ENCODE measurements at regions not wholly inside any gene's neighbourhood (a gene's known extent, or its start where the extent isn't known, plus 50 kb on each side); places are given as distances from the start of the nearest gene placed in this dataset.
"Not testable (repeated sequence)": the region's sequence is repeated elsewhere in the genome, so short reads cannot be mapped to it uniquely, and the experiment has no call there.

DNA sequence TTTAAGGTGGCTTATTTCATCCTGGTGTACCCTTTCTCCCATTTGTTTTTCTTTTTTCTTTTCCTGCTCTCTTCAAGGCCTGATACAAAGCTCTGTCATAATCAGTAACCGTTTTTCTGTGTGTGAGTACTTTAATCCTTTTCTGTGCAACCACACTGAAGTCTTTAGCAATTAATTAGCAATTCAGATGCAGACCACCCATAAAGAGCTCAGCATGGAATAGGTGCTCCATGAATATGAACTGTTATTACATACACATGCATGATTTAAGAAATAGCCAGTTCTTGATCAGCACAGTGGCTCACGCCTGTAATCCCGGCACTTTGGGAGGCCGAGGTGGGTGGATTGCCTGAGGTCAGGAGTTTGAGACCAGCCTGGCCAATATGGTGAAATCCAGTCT is 1386.6 kb downstream of the AACS start:
- no peak for DNase-seq (ENCODE audit: low spot score)

DNA sequence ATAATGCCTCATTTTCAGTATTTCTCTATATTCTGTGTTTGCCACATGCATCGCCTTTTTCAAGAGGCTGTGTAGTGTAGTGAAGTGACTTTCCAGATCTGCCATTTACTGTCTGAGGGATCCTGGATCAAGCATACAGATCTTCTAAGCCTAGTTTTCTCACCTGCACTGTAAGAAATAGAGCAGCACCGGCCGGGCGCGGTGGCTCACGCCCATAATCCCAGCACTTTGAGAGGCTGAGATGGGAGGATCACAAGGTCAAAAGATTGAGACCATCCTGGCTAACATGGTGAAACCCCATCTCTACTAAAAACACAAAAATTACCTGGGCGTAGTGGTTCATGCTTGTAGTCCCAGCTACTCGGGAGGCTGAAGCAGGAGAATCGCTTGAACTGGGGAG is 1387.5 kb downstream of the AACS start:
- not testable (repeated sequence) for DNase-seq (ENCODE audit: low spot score)

DNA sequence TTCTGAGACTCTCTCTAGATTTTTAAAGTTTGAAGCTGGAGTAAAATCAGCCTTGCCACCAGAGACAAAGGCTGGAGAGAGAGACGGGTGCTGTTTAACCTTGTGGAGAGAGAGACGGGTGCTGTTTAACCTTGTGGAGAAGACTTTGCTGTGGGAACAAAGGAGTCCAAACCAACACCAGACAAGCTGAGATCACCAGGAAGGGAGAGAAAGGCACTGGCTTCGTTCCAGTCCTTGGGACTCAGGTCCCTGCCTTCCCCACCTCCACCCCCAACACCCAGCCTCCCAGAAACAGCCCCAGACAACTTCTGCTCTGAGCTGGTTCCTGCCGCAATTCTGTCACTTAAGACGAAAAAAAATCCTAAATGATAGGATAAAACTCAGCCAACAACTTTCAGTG is 1389.3 kb downstream of the AACS start:
- no peak for DNase-seq (ENCODE audit: low spot score)

DNA sequence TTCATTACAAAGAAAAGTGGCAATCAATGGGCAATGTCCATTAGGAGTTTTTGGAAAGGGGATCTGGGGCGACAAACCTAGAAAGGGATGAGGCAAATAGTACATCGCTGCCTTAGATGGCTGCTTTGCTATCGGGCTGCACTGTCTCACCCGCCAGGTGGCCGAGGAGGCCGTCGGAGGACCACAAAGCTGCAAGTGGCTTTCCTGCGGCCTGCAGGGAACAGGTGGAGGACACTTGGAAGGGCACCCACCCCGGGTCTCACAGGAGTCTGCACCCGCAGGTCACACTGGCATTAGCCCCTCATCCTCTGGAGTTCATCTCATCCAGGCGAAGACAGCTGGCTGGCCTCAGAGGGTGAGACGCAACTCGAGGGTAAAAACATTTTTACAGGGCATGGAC is 1392.5 kb downstream of the AACS start:
- DNase-seq (ENCODE audit: low spot score): no peak

DNA sequence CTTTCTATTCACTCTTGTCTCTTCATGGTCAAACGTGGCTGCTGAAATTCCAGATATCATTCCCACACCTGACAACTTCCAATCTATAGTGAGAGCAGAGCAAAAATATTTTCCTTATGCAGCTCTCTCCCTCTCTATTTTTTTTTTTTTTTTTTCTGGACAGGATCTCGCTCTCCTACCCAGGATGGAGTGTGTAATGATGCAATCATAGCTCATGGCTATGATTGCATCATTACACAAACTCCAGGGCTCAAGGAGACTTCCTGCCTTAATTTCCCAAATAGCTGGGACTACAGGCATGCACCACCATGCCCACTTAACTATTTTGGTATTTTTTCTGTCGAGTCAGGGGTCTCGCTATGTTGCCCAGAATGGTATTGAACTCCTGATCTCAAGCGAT is 1398.9 kb downstream of the AACS start:
- no peak for DNase-seq (ENCODE audit: low spot score)

DNA sequence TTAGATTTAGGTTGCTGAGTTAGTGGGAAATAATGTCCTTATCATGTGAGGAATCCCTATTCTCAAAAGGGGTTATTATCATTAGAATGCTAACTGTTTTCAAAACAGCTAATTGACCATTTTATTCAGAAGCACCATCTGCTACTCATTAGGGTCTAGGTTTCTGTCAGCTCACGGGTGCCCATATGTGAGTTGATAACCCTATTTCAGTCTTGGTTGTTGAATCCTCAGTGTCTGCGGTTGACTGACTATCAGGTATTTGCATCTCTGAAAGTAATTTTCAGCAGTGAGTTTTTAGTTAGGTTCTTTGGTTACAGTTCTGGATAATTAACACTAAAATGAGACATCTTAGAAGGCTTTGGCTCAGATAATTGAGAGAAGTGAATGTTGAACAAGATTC is 1404.0 kb downstream of the AACS start:
- no peak for DNase-seq (ENCODE audit: low spot score)

DNA sequence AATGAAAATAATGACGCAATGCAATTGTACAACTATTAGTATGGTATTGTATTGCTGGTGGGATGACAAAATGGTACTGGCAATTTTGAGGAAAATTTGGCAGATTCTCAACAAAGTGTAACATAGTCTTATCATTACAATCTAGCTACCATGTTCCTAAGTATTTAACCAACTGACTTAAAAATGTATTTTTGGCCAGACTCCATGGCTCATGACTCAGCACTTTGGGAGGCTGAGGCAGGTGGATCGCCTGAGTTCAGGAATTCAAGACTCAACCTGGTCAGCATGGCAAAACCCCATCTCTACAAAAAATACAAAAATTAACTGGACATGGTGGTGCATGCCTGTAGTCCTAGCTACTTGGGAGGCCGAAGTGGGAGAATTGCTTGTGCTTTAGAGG is 1409.5 kb downstream of the AACS start:
- no peak for DNase-seq (ENCODE audit: low spot score)

DNA sequence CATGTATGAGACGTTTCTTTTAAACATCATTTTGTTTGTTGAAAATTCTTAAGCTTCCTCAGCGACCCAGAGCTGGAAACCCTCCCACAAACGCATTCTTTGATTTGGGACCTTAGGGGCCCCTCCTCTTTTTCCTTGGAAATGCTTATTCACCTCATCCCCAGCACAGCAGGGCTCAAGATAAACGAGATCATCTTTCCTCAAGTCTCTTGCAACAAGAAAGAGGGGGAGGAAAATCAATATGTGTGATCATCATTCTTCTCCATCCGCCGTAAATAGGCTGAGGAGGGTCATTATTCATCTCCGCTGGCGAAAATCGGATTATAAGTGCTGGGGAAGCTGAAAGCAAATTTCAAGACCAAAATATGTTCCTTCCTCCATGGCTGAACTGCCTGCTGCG is 1415.2 kb downstream of the AACS start:
- DNase-seq (ENCODE audit: low spot score): no peak

DNA sequence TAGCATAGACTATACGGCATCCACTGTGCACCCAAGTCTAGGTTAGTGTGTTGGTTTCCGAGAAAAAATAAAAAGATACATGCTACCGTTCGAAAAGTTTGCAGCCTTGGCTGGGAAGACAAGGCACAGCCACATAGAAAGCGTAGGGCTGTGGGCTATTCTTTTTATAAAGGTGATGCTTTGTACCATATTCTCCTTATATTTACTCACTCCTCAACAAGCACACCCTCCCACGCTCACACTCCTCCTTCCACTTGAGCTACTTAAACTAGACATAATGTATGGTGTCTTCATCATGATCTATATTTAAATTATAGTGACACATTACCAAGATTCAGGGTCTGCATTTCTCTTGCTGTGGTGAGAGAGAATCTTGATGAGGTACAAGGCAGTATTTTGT is 1416.5 kb downstream of the AACS start:
- no peak for DNase-seq (ENCODE audit: low spot score)

DNA sequence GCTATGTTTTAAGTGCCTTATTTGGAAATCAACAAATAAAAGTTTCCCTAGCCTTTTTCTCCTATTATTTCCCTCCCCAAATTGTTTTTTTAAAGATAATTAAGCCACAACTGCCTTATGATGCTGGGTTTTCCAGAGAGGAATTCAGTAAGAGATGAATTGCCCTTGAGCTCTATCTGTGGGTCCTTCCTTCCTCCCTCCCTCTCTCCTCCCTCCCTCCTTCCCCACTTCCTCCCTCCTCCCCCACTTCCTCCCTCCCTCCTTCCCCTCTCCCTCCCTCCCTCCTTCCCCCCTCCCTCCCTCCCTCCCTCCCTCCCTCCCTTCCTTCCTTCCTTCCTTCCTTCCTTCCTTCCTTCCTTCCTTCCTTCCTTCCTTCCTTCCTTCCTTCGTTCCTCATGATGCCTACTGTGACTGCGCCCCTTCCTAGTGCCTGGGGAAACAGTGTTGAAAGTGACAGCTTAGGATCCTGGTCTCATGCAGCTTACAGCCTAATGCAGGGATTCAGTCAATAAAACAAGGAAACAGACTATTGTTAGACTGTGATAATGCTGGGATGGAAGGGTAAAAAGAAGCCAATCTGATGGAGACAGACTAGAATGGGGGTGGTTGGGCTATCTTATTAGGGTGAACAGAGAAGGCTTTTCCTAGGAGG is 1417.1 kb downstream of the AACS start:
- no peak for DNase-seq (ENCODE audit: low spot score)

DNA sequence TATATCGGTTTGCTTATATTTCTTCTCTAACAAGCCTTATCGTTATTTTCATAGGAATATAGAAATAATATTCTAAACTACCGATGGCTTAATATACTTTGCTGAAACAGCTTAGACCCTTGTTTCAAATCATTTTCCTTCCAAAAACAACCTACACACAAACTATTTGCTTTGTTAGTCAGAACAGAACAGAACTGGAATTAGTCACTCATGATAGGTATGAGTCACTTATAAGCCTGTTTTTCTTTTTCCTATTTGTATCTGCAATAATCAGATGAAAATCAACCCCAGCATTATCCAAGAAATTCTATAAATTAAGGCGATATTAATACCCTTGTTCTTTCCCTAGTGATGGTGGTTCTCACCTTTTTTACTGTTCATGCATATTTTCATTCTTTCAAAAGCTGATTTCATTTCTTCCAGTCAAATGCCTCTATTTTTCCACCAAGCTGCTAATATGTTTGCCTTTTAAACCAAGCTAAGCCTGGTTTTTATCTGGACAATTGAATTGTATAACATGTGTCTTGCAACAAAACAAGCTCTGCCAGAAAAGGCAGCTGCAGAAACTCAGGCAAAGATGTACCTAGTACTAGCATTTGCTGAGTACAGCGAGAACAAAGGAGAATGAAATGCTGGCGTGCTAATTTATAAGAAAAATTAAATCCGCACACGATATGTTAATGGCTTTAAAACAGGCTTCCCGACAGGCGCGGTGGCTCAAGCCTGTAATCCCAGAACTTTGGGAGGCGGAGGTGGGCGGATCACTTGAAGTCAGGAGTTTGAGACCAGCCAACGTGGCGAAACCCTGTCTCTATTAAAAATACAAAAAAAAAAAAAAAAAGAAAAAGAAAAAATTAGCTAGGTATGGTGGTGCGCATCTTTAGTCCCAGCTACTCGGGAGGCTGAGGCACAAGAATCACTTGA is 1418.2 kb downstream of the AACS start:
- DNase-seq (ENCODE audit: low spot score): no peak

DNA sequence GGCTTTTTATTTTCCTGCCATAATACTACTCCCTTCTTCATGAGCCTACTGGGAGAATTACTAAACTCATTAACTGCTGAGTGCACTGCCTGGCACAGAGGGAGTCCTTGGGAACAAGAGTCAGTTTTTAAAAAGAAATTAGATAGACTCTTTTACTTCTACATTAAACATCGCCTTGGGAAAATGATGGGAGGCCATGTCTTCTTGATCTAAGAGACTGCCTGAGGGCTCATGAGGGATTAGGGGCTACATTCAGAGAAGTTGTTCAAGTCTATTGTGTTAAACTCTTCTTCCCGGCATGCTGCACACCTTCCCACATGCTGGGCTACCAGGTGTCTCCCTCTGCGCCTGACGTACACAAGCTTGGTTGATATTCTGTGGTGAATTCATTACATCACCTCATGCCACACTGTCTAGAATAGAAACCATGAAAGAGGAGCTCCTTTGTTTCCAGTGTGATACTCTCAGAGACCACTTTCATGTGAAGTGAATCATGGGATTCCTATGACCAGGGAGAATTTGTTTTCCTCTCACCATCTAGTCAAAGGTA is 1422.3 kb downstream of the AACS start:
- no peak for DNase-seq (ENCODE audit: low spot score)

DNA sequence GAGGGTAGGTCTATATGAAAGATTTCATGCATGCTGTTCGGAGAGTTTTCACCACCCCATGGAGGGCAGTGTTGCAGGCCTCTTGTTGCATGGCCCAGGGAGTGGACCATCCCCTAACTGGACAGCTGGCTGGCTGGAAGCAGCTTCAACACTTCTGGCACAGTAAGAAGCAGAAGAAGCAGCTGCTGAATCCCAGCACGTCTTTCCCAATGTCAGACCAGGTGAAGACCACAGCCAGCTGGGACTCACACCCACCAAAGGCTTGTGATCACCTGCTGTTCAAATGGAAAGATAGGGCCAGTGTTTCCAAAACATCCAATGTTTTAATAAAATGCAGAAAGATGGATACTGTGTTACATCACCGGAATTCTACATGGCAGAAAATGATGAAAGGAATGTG is 1423.6 kb downstream of the AACS start:
- no peak for DNase-seq (ENCODE audit: low spot score)

DNA sequence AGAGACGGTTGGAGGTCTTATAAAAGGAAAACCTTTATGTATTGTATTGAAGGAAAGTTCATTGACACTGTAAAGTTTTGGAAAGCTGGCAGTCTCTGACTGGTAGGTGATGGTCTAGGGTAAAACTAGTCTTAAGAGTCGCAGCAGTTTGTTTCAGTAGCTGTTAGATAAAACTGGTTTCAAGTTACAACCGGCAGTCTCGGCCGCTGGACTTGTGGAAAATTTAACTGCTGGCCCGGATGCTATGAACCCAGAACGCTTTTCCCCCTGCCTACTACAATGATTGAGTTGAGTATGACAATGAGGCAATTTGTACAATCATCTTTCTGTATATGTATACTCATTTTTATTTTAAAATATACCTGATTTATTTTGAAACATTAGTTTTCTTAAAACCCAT is 1426.9 kb downstream of the AACS start:
- no peak for DNase-seq (ENCODE audit: low spot score)

DNA sequence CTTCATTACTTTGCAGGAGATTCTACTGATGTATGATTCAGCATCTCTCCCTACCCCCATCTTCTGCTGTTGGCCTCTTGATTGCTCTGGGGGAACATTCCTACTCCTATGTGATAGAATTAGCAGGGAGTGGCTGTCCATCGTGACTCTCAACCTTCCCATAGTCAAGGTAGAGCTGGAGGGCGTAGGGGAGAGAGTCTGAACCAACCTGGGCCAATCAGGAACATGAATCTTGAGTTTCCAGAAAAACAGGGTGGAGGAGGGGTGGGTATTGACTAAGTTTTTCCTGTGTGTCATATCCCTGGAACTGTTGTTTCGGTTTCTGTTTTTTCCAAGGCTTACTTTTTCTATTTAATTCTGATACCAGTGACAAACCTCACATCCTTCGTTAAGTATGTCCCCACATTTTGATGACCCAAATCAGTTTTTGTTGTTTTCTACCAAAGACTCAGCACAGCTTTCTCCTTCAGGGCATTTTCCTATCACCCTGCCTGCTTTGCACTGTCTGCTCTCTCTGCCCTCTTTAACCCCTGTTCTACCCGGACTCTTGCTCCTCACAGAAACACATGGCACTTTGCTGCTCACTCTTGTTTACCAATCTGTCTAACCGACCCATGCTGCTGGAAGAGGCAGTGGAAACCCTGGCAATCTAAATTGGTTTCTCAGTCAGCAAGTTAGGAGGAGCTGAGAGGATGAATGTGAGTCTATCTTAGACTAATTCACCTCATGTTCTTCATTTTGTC is 1428.3 kb downstream of the AACS start:
- DNase-seq (ENCODE audit: low spot score): no peak

DNA sequence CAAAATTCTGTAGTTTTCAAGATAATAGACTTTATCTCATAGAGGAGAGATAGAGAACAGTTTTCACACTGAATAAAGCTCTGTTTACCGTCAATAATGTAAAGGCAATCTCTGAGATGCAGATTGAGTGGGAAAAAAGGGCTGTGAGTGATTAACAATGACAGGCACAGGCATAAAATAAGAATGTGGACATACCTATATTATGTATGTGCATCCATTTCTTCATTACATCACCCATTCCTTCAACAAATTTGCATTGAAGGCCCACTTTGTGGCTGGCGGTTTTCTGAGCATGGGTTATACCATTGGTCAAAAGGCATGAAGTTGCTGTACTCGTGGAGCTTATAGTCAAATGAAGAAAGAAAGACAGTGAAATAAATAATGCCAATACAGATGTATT is 1431.0 kb downstream of the AACS start:
- no peak for DNase-seq (ENCODE audit: low spot score)

DNA sequence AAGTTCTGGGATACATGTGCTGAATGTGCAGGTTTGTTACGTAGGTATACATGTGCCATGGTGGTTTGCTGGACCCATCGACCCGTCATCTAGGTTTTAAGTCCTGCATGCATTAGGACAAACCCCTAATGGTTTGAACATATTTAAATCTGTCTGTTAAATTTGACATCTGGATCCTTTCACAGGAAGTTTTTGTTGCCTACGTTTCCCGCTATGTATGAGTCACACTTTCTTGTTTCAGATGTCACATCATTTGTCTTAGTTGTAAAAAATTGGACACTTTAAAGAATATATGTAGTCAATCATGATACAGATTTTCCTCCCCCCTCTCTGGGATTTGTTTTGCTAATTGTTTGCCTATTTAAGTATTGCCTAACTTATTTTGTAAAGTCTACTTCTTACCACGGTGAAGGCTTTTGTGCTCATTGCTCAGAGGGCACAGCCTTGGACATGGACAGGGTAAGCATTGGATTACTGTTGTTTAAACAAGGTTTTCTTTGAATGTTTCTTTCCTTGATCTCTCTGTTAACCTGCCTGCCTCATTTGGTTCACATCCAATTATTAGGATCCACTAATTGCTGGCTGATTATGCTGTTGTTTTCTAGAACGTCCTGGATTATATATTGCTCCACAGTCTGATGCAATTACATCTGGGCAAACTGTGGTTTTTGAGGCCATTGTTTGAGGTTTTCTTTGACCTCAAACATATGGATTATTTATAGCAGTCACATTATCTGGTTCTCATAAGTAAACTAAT is 1441.4 kb downstream of the AACS start:
- DNase-seq (ENCODE audit: low spot score): no peak

DNA sequence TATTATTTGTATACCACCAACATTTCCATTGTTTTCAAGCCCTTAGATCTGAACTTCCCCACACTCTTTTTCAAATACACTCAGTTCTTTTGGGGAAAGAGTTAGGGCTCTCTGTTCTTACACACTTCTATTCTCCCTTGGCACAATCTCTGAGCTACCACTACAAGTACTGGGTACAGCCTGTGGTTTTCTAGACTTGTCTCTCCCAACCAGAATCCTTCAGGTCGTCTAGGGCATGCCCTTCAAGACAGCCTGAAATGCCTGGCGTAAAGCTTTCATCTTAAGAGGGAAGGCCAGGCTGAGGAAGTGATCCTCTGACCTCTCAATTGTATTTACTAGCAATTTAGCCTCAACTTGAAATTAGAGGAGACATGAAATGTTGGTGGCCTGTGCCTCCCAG is 1442.0 kb downstream of the AACS start:
- DNase-seq (ENCODE audit: low spot score): no peak

DNA sequence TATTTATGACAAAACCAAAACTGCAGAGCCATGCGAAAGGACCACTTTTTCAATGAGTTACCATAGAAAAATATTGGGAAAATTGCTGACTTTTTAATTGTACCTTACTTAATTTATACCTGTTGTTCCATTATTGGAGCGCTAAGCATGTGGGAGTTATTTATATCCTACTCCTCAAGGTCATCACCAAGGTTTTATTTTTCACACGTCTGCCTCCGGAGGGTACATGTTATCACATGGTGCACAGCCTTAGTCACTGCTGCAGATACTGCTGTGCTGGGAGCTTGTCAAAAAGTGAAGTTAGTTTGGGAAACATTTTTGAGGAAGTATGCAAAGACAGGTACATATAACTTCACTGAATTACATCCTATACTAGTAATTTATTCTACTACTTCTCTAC is 1444.3 kb downstream of the AACS start:
- DNase-seq (ENCODE audit: low spot score): no peak

DNA sequence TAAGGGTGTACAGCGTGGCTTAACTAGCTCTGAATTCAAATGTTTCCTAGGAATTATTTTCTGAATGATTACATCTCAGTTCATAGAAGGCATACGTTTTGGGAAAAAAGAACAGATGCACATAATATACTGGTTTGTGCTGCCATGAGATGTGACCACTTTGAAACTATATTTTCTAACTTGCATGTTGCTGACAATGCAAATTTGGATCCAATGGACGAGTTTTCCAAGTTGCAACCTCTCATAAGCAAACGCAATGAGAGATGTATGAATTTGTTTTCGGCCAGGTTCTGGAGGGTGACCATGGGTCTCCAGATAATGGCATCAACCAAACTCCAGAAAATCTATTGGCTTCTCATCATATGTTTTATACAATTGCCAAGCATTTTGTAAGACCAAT is 1445.4 kb downstream of the AACS start:
- no peak for DNase-seq (ENCODE audit: low spot score)

DNA sequence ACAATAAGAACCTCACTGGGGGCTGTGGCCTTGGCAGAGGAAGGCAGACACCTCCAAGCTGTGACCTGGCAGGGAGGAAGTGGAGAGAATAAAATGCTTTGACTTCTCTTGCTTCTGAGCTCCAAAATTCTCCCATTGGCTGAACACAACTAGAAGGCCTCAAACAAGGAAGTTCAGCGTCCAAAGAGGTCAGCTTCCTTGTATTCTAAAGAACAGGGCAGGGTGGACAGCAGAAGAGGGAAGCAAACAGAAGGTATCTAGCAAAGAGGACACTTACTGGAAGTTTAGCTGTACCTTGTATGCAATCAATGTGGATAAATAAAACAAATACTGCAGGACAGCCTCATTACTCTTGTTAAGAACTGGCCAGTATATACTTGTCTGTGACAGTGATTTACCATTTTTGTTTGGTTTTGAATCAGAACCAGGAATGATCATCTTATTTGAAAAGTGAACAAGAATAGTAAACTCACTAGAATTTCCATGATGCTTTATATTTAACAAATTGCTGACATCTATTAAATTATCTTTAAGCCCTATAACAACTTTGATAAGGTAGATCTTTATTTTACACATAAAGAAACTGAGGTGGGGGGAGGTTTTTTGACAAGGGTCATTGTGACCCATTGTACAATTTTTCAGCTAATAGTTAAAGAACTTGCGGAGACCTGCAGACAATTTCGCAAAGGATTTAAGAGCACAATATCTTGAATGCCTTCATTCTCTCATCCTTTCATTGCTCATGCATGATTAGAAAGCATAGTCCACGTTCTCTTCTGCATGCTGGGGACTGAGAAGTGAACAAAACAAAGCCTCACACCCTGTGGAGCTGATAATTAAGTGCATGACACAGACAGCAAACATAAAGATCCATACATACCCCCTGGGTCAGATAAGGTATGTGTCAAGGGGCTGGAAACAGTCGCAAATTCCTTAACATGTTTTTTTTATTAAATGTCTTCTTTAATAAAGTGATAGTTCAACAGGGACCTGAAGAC is 1448.0 kb downstream of the AACS start:
- no peak for DNase-seq (ENCODE audit: low spot score)

Data from pons (tissue), 1 donor.